Smooth muscle cell (in vitro differentiated cells): ENCODE measurements at regions not wholly inside any gene's neighbourhood (a gene's known extent, or its start where the extent isn't known, plus 50 kb on each side); places are given as distances from the start of the nearest gene placed in this dataset.

Source experiments
- DNase-seq: peaks from one replicate; lab custom pipeline; 2025; ENCODE audit not compliant: unreplicated experiment; lab: John Stamatoyannopoulos, UW
- H2AFZ ChIP-seq: fragments of 200-600 bp; sonication (generic); 2 replicates; pipeline ENCODE4 v1.6.0; 2016; ENCODE audit warnings: antibody characterized with exemption, low read depth, mild to moderate bottlenecking
- H3F3A ChIP-seq: fragments of 200-600 bp; sonication (generic); 2 replicates; pipeline ENCODE4 v1.6.0; 2017; ENCODE audit warnings: antibody characterized with exemption, low read depth
- H3K27ac ChIP-seq: fragments of 200-600 bp; sonication (generic); 2 replicates; pipeline ENCODE4 v1.5.1; 2016; ENCODE audit warnings: low read depth, mild to moderate bottlenecking
- H3K27me3 ChIP-seq: fragments of 200-600 bp; sonication (generic); 2 replicates; pipeline ENCODE4 v1.6.1; 2016; ENCODE audit warnings: low read depth, mild to moderate bottlenecking
- H3K36me3 ChIP-seq: fragments of 200-600 bp; sonication (generic); 2 replicates; pipeline ENCODE4 v1.5.1; 2016; ENCODE audit warnings: low read depth
- H3K4me1 ChIP-seq: fragments of 200-600 bp; sonication (generic); 2 replicates; pipeline ENCODE4 v1.5.1; 2016; ENCODE audit warnings: low read depth
- H3K4me2 ChIP-seq: fragments of 200-600 bp; sonication (generic); 2 replicates; pipeline ENCODE4 v1.6.0; 2016; ENCODE audit warnings: mild to moderate bottlenecking
- H3K4me3 ChIP-seq: fragments of 200-600 bp; sonication (generic); 2 replicates; pipeline ENCODE4 v1.5.1; 2016; ENCODE audit warnings: mild to moderate bottlenecking
- H3K79me2 ChIP-seq: fragments of 200-600 bp; sonication (generic); 2 replicates; pipeline ENCODE4 v1.6.0; 2016; ENCODE audit warnings: low read depth, mild to moderate bottlenecking
- H3K9ac ChIP-seq: fragments of 200-600 bp; sonication (generic); 2 replicates; pipeline ENCODE4 v1.6.0; 2016; ENCODE audit warnings: low read depth
- H3K9me3 ChIP-seq: fragments of 200-600 bp; sonication (generic); replicated peaks from 2 replicates; pipeline ENCODE4 v1.5.1; 2016; ENCODE audit warnings: low read depth
- H4K20me1 ChIP-seq: fragments of 200-600 bp; sonication (generic); 2 replicates; pipeline ENCODE4 v1.6.0; 2016; ENCODE audit warnings: low read depth
- CTCF ChIP-seq: fragments of 200-600 bp; sonication (generic); IDR thresholded peaks from 2 replicates; pipeline ENCODE4 v1.5.1; 2017; ENCODE audit warnings: borderline replicate concordance, mild to moderate bottlenecking, antibody characterized with exemption; ENCODE audit not compliant: insufficient read depth, poor library complexity, severe bottlenecking
- WGBS: methylation state at CpG from one replicate; pipeline ENCODE4 v1.1.7; 2016; ENCODE audit warnings: low lambda C conversion rate; 5-methylcytosine and 5-hydroxymethylcytosine counted together

- Histone ChIP-seq H3K9me3 (no peaks in the 10 kb centered on the region), H3F3A (no peaks in the 10 kb centered on the region), H3K27ac (no peak overlapping the region), H3K4me2 (no peak overlapping the region), H3K4me3 (no peak overlapping the region), H4K20me1 (no peaks in the 10 kb centered on the region), H2AFZ (no peak overlapping the region), H3K79me2 (no peaks in the 10 kb centered on the region), H3K9ac (no peak overlapping the region), H3K36me3 (no peaks in the 10 kb centered on the region), H3K4me1 (no peaks in the 10 kb centered on the region), H3K27me3 (no peaks in the 10 kb centered on the region)
- TF ChIP-seq CTCF: no peak
- 20% methylated on average over 2 of the region's 2 CpGs for WGBS
- no peak for DNase-seq
Observed at GRCh38 chr9:105860516-105860915, 166.2 kb downstream of the TMEM38B start.

GRCh38 chr9:105861972-105862371 lies 167.6 kb downstream of the TMEM38B start:
- no peak for TF ChIP-seq CTCF
- no peak for DNase-seq
- Histone ChIP-seq H2AFZ (no peak overlapping the region), H3K4me3 (no peak overlapping the region), H3K79me2 (no peaks in the 10 kb centered on the region), H3K9ac (no peak overlapping the region), H3F3A (no peaks in the 10 kb centered on the region), H4K20me1 (no peaks in the 10 kb centered on the region), H3K36me3 (no peaks in the 10 kb centered on the region), H3K27me3 (no peaks in the 10 kb centered on the region), H3K4me1 (no peaks in the 10 kb centered on the region), H3K9me3 (no peaks in the 10 kb centered on the region), H3K27ac (no peak overlapping the region), H3K4me2 (no peak overlapping the region)
- WGBS: 86% methylated on average over 2 of the region's 2 CpGs

GRCh38 chr9:105864248-105864898 lies 170.0 kb downstream of the TMEM38B start:
- Histone ChIP-seq H3K4me1 (no peaks in the 10 kb centered on the region), H3K4me2 (no peak overlapping the region), H3K27me3 (no peaks in the 10 kb centered on the region), H3K9me3 (no peaks in the 10 kb centered on the region), H2AFZ (peak overlapping the region; percentile 62), H3F3A (no peaks in the 10 kb centered on the region), H3K9ac (no peak overlapping the region), H3K79me2 (no peaks in the 10 kb centered on the region), H3K4me3 (no peak overlapping the region), H3K36me3 (no peaks in the 10 kb centered on the region), H3K27ac (no peak overlapping the region), H4K20me1 (no peaks in the 10 kb centered on the region)
- no peak for DNase-seq
- TF ChIP-seq CTCF: no peak
- WGBS: 71% methylated on average over 6 of the region's 6 CpGs

GRCh38 chr9:105865285-105865684 lies 170.9 kb downstream of the TMEM38B start:
- H3K36me3 ChIP-seq: no peaks in the 10 kb centered on the region
- WGBS: 96% methylated on average over 4 of the region's 4 CpGs
- no peak for TF ChIP-seq CTCF
- no peaks in the 10 kb centered on the region for H3K4me1 ChIP-seq
- DNase-seq: no peak
- H3K4me2 ChIP-seq: no peak overlapping the region
- H3K9me3 ChIP-seq: no peaks in the 10 kb centered on the region
- no peaks in the 10 kb centered on the region for H4K20me1 ChIP-seq
- no peak overlapping the region for H3K9ac ChIP-seq
- H3K27ac ChIP-seq: no peak overlapping the region
- no peaks in the 10 kb centered on the region for H3K27me3 ChIP-seq
- H3K4me3 ChIP-seq: no peak overlapping the region
- no peak overlapping the region for H2AFZ ChIP-seq
- no peaks in the 10 kb centered on the region for H3K79me2 ChIP-seq
- H3F3A ChIP-seq: no peaks in the 10 kb centered on the region
